Mesendoderm (in vitro differentiated cells): ENCODE measurements at regions not wholly inside any gene's neighbourhood (a gene's known extent, or its start where the extent isn't known, plus 50 kb on each side); places are given as distances from the start of the nearest gene placed in this dataset.

ENCODE experiments used
- DNase-seq: peaks from one replicate; pipeline ENCODE4 v3.0.0; 2013
- H2AK5ac ChIP-seq: 2 replicates; pipeline ENCODE4 v1.6.1; 2013; ENCODE audit warnings: low read length, inconsistent platforms
- H2BK120ac ChIP-seq: 2 replicates; pipeline ENCODE4 v1.6.1; 2013; ENCODE audit warnings: low read depth, mild to moderate bottlenecking, low read length, moderate library complexity, mixed read lengths
- H2BK15ac ChIP-seq: replicated peaks from 2 replicates; pipeline ENCODE4 v1.6.1; 2013; ENCODE audit warnings: low read depth, mild to moderate bottlenecking, moderate library complexity
- H2BK5ac ChIP-seq: 2 replicates; pipeline ENCODE4 v1.6.1; 2013; ENCODE audit warnings: low read length, inconsistent platforms
- H3K18ac ChIP-seq: 2 replicates; pipeline ENCODE4 v1.6.1; 2013; ENCODE audit warnings: mild to moderate bottlenecking, low read length, mixed read lengths
- H3K23ac ChIP-seq: one replicate; pipeline ENCODE4 v1.6.1; 2013; ENCODE audit warnings: low read length
- H3K27ac ChIP-seq: 2 replicates; pipeline ENCODE4 v1.5.1; 2013; ENCODE audit warnings: low read depth, mild to moderate bottlenecking, inconsistent platforms, low read length, moderate library complexity
- H3K27me3 ChIP-seq: 2 replicates; pipeline ENCODE4 v1.6.1; 2013; ENCODE audit warnings: low read length, control low read depth, mild to moderate bottlenecking, inconsistent platforms; ENCODE audit not compliant: insufficient read depth, poor library complexity
- H3K36me3 ChIP-seq: 2 replicates; pipeline ENCODE4 v1.6.1; 2013; ENCODE audit warnings: low read length, inconsistent platforms; ENCODE audit not compliant: control insufficient read depth, insufficient read depth
- H3K4ac ChIP-seq: one replicate; pipeline ENCODE4 v1.6.1; 2013; ENCODE audit warnings: low read depth, mild to moderate bottlenecking, low read length, moderate library complexity
- H3K4me1 ChIP-seq: 2 replicates; pipeline ENCODE4 v1.6.1; 2013; ENCODE audit warnings: low read depth, low read length, inconsistent platforms; ENCODE audit not compliant: control insufficient read depth
- H3K4me2 ChIP-seq: 2 replicates; pipeline ENCODE4 v1.6.1; 2013; ENCODE audit warnings: low read length
- H3K4me3 ChIP-seq: 2 replicates; pipeline ENCODE4 v1.5.1; 2013; ENCODE audit warnings: mild to moderate bottlenecking, low read length
- H3K56ac ChIP-seq: one replicate; pipeline ENCODE4 v1.6.1; 2013; ENCODE audit warnings: low read length
- H3K79me1 ChIP-seq: 2 replicates; pipeline ENCODE4 v1.6.1; 2013; ENCODE audit warnings: low read length, inconsistent platforms
- H3K79me2 ChIP-seq: 2 replicates; pipeline ENCODE4 v1.6.1; 2013; ENCODE audit warnings: mild to moderate bottlenecking, low read length; ENCODE audit not compliant: control insufficient read depth, insufficient read depth
- H3K9ac ChIP-seq: 2 replicates; pipeline ENCODE4 v1.6.1; 2013; ENCODE audit warnings: low read length, inconsistent platforms
- H4K5ac ChIP-seq: one replicate; pipeline ENCODE4 v1.6.1; 2013; ENCODE audit warnings: low read length
- H4K8ac ChIP-seq: one replicate; pipeline ENCODE4 v1.6.1; 2013; ENCODE audit warnings: low read depth, mild to moderate bottlenecking, control low read depth, low read length, moderate library complexity
- WGBS: extraction: QIAGEN DNeasy Blood & Tissue Kit; methylation state at CpG from one replicate; pipeline ENCODE4 v1.1.7; 2013; ENCODE audit warnings: low lambda C conversion rate, missing lambda C conversion rate; ENCODE audit not compliant: insufficient coverage; ENCODE audit errors: extremely low coverage; 5-methylcytosine and 5-hydroxymethylcytosine counted together

GRCh38 chr2:239671916-239672849, 271.4 kb upstream of the HDAC4 start:
- no peak overlapping the region for H3K27ac ChIP-seq
- no peak overlapping the region for H3K56ac ChIP-seq
- no peaks in the 10 kb centered on the region for H3K79me2 ChIP-seq
- H3K23ac ChIP-seq: no peak overlapping the region
- no peak overlapping the region for H3K4me3 ChIP-seq
- H3K79me1 ChIP-seq: no peaks in the 10 kb centered on the region
- no peak overlapping the region for H3K18ac ChIP-seq
- DNase-seq: no peak
- no peak overlapping the region for H2BK5ac ChIP-seq
- no peaks in the 10 kb centered on the region for H3K36me3 ChIP-seq
- no peak overlapping the region for H2BK120ac ChIP-seq
- H2AK5ac ChIP-seq: no peak overlapping the region
- no peak overlapping the region for H4K5ac ChIP-seq
- no peak overlapping the region for H4K8ac ChIP-seq
- no peaks in the 10 kb centered on the region for H3K27me3 ChIP-seq
- H3K4ac ChIP-seq: no peak overlapping the region
- no peak overlapping the region for H3K4me2 ChIP-seq
- H3K9ac ChIP-seq: no peak overlapping the region
- H2BK15ac ChIP-seq: no peak overlapping the region
- no CpG with 5 or more reads among the region's 18 CpGs for WGBS
- H3K4me1 ChIP-seq: no peaks in the 10 kb centered on the region

GRCh38 chr2:239671471-239671870, 270.7 kb upstream of the HDAC4 start:
- no peak overlapping the region for H3K27ac ChIP-seq
- no peak for DNase-seq
- no peak overlapping the region for H2BK5ac ChIP-seq
- no peaks in the 10 kb centered on the region for H3K36me3 ChIP-seq
- no peak overlapping the region for H2BK120ac ChIP-seq
- no peaks in the 10 kb centered on the region for H3K4me1 ChIP-seq
- no peak overlapping the region for H3K4me3 ChIP-seq
- no peak overlapping the region for H3K56ac ChIP-seq
- H3K27me3 ChIP-seq: no peaks in the 10 kb centered on the region
- no peak overlapping the region for H3K18ac ChIP-seq
- no peak overlapping the region for H2BK15ac ChIP-seq
- no peak overlapping the region for H4K5ac ChIP-seq
- H3K4ac ChIP-seq: no peak overlapping the region
- H3K79me1 ChIP-seq: no peaks in the 10 kb centered on the region
- H3K23ac ChIP-seq: no peak overlapping the region
- no peak overlapping the region for H3K4me2 ChIP-seq
- WGBS: no CpG with 5 or more reads among the region's 10 CpGs
- no peak overlapping the region for H4K8ac ChIP-seq
- no peak overlapping the region for H2AK5ac ChIP-seq
- no peak overlapping the region for H3K9ac ChIP-seq
- H3K79me2 ChIP-seq: no peaks in the 10 kb centered on the region

GRCh38 chr2:239670463-239671120, 269.8 kb upstream of the HDAC4 start:
- H3K27ac ChIP-seq: no peak overlapping the region
- no peak for DNase-seq
- no peak overlapping the region for H2BK15ac ChIP-seq
- H3K79me2 ChIP-seq: no peaks in the 10 kb centered on the region
- H2AK5ac ChIP-seq: no peak overlapping the region
- no peak overlapping the region for H3K23ac ChIP-seq
- no peak overlapping the region for H3K18ac ChIP-seq
- no peak overlapping the region for H3K56ac ChIP-seq
- no peaks in the 10 kb centered on the region for H3K27me3 ChIP-seq
- H3K4me1 ChIP-seq: no peaks in the 10 kb centered on the region
- no CpG with 5 or more reads among the region's 7 CpGs for WGBS
- H3K9ac ChIP-seq: no peak overlapping the region
- H3K36me3 ChIP-seq: no peaks in the 10 kb centered on the region
- no peak overlapping the region for H2BK120ac ChIP-seq
- no peak overlapping the region for H3K4me2 ChIP-seq
- no peak overlapping the region for H4K8ac ChIP-seq
- no peak overlapping the region for H3K4ac ChIP-seq
- H3K79me1 ChIP-seq: no peaks in the 10 kb centered on the region
- no peak overlapping the region for H2BK5ac ChIP-seq
- no peak overlapping the region for H3K4me3 ChIP-seq
- no peak overlapping the region for H4K5ac ChIP-seq

GRCh38 chr2:239669899-239670460, 269.2 kb upstream of the HDAC4 start:
- H3K56ac ChIP-seq: no peak overlapping the region
- H3K27ac ChIP-seq: no peak overlapping the region
- no peaks in the 10 kb centered on the region for H3K4me1 ChIP-seq
- H3K18ac ChIP-seq: no peak overlapping the region
- no peak overlapping the region for H2BK15ac ChIP-seq
- no peaks in the 10 kb centered on the region for H3K79me2 ChIP-seq
- no peak overlapping the region for H3K4me3 ChIP-seq
- no peaks in the 10 kb centered on the region for H3K27me3 ChIP-seq
- WGBS: no CpG with 5 or more reads among the region's 17 CpGs
- no peak overlapping the region for H4K5ac ChIP-seq
- no peak overlapping the region for H2BK5ac ChIP-seq
- no peak overlapping the region for H4K8ac ChIP-seq
- no peak overlapping the region for H3K4ac ChIP-seq
- no peaks in the 10 kb centered on the region for H3K79me1 ChIP-seq
- no peak for DNase-seq
- H3K23ac ChIP-seq: no peak overlapping the region
- H3K9ac ChIP-seq: no peak overlapping the region
- no peak overlapping the region for H2AK5ac ChIP-seq
- no peaks in the 10 kb centered on the region for H3K36me3 ChIP-seq
- no peak overlapping the region for H2BK120ac ChIP-seq
- H3K4me2 ChIP-seq: no peak overlapping the region

GRCh38 chr2:239669181-239669898, 268.5 kb upstream of the HDAC4 start:
- WGBS: no CpG with 5 or more reads among the region's 9 CpGs
- Histone ChIP-seq H3K18ac (no peak overlapping the region), H3K56ac (no peak overlapping the region), H3K79me2 (no peaks in the 10 kb centered on the region), H3K36me3 (no peaks in the 10 kb centered on the region), H3K4me3 (no peak overlapping the region), H3K79me1 (no peaks in the 10 kb centered on the region), H2BK5ac (no peak overlapping the region), H3K9ac (no peak overlapping the region), H2BK120ac (no peak overlapping the region), H4K5ac (no peak overlapping the region), H3K4me2 (no peak overlapping the region), H2BK15ac (no peak overlapping the region), H3K27me3 (no peaks in the 10 kb centered on the region), H4K8ac (no peak overlapping the region), H2AK5ac (no peak overlapping the region), H3K27ac (no peak overlapping the region), H3K23ac (no peak overlapping the region), H3K4me1 (no peaks in the 10 kb centered on the region), H3K4ac (no peak overlapping the region)
- peak; percentile 21 for DNase-seq
